H9 (cell line): ENCODE measurements at regions not wholly inside any gene's neighbourhood (a gene's known extent, or its start where the extent isn't known, plus 50 kb on each side); places are given as distances from the start of the nearest gene placed in this dataset.

Experiments used
- DNase-seq: peaks from one replicate; pipeline ENCODE4 v3.0.0-alpha.2; 2017
- H2AFZ ChIP-seq: one replicate; pipeline ENCODE4 v1.6.1; 2013; ENCODE audit warnings: mild to moderate bottlenecking, low read length, control low read depth, moderate library complexity
- H2AK5ac ChIP-seq: 2 replicates; pipeline ENCODE4 v1.6.1; 2013; ENCODE audit warnings: low read length, control low read depth, mixed read lengths; ENCODE audit not compliant: insufficient read length
- H2BK120ac ChIP-seq: one replicate; pipeline ENCODE4 v1.6.1; 2013; ENCODE audit warnings: low read depth, mild to moderate bottlenecking, low read length, control low read depth, inconsistent platforms; ENCODE audit not compliant: poor library complexity, severe bottlenecking
- H2BK12ac ChIP-seq: 2 replicates; pipeline ENCODE4 v1.6.1; 2013; ENCODE audit warnings: low read length, control low read depth, mixed read lengths, low read depth; ENCODE audit not compliant: insufficient read length
- H2BK15ac ChIP-seq: 2 replicates; pipeline ENCODE4 v1.6.1; 2013; ENCODE audit warnings: low read depth, low read length, control low read depth
- H2BK20ac ChIP-seq: one replicate; pipeline ENCODE4 v1.6.1; 2013; ENCODE audit warnings: low read depth, mild to moderate bottlenecking, low read length, control low read depth, inconsistent platforms; ENCODE audit not compliant: poor library complexity, severe bottlenecking
- H2BK5ac ChIP-seq: 2 replicates; pipeline ENCODE4 v1.6.1; 2013; ENCODE audit warnings: low read length, control low read depth, mixed read lengths; ENCODE audit not compliant: insufficient read length
- H3K14ac ChIP-seq: 2 replicates; pipeline ENCODE4 v1.6.1; 2013; ENCODE audit warnings: low read length, control low read depth; ENCODE audit not compliant: insufficient read depth
- H3K18ac ChIP-seq: 2 replicates; pipeline ENCODE4 v1.6.1; 2013; ENCODE audit warnings: low read depth, mild to moderate bottlenecking, mixed read lengths, low read length, control low read depth; ENCODE audit not compliant: insufficient read length
- H3K23ac ChIP-seq: 2 replicates; pipeline ENCODE4 v1.6.1; 2013; ENCODE audit warnings: low read length, control low read depth, mixed read lengths, low read depth; ENCODE audit not compliant: insufficient read length
- H3K23me2 ChIP-seq: 2 replicates; pipeline ENCODE4 v1.6.1; 2013; ENCODE audit warnings: low read depth, mild to moderate bottlenecking, mixed read lengths, low read length, control low read depth; ENCODE audit not compliant: insufficient read length, poor library complexity, severe bottlenecking
- H3K27ac ChIP-seq: 2 replicates; pipeline ENCODE4 v1.5.1; 2013; ENCODE audit warnings: low read length, control low read depth, mixed read lengths, low read depth; ENCODE audit not compliant: insufficient read length
- H3K27me3 ChIP-seq: 2 replicates; pipeline ENCODE4 v1.6.1; 2013; ENCODE audit warnings: low read length, control low read depth, inconsistent platforms; ENCODE audit not compliant: insufficient read depth
- H3K4ac ChIP-seq: 2 replicates; pipeline ENCODE4 v1.6.1; 2013; ENCODE audit warnings: low read depth, mild to moderate bottlenecking, control low read depth, inconsistent platforms, low read length, moderate library complexity
- H3K4me1 ChIP-seq: 2 replicates; pipeline ENCODE4 v1.6.1; 2013; ENCODE audit warnings: low read length, control low read depth, inconsistent platforms; ENCODE audit not compliant: insufficient read depth
- H3K4me2 ChIP-seq: 2 replicates; pipeline ENCODE4 v1.6.1; 2013; ENCODE audit warnings: low read length, control low read depth, mixed read lengths; ENCODE audit not compliant: insufficient read length, insufficient read depth
- H3K56ac ChIP-seq: 2 replicates; pipeline ENCODE4 v1.6.1; 2013; ENCODE audit warnings: low read depth, mild to moderate bottlenecking, mixed read lengths, low read length, control low read depth; ENCODE audit not compliant: insufficient read length
- H3K79me1 ChIP-seq: 2 replicates; pipeline ENCODE4 v1.6.1; 2013; ENCODE audit warnings: low read depth, mild to moderate bottlenecking, moderate library complexity, low read length, control low read depth, inconsistent platforms; ENCODE audit not compliant: insufficient read depth, poor library complexity, severe bottlenecking
- H3K79me2 ChIP-seq: 2 replicates; pipeline ENCODE4 v1.6.1; 2013; ENCODE audit warnings: low read length, control low read depth, inconsistent platforms; ENCODE audit not compliant: insufficient read depth
- H3K9ac ChIP-seq: 2 replicates; pipeline ENCODE4 v1.6.1; 2013; ENCODE audit warnings: low read length, control low read depth, mixed read lengths; ENCODE audit not compliant: insufficient read length; ENCODE audit errors: extremely low read depth
- H3K9me3 ChIP-seq: one replicate; pipeline ENCODE4 v1.6.1; 2013; ENCODE audit warnings: low read depth, low read length, inconsistent platforms; ENCODE audit not compliant: control insufficient read depth
- H3T11ph ChIP-seq: one replicate; pipeline ENCODE4 v1.6.1; 2013; ENCODE audit warnings: mild to moderate bottlenecking, low read length, control low read depth, inconsistent platforms
- H4K20me1 ChIP-seq: one replicate; pipeline ENCODE4 v1.6.1; 2013; ENCODE audit not compliant: control insufficient read depth, insufficient read length, insufficient read depth
- H4K5ac ChIP-seq: 2 replicates; pipeline ENCODE4 v1.6.1; 2013; ENCODE audit warnings: low read depth, mild to moderate bottlenecking, mixed read lengths, low read length, control low read depth; ENCODE audit not compliant: insufficient read length
- H4K8ac ChIP-seq: replicated peaks from 2 replicates; pipeline ENCODE4 v1.6.1; 2013; ENCODE audit warnings: low read length, control low read depth, mixed read lengths, low read depth; ENCODE audit not compliant: insufficient read length
- H4K91ac ChIP-seq: 2 replicates; pipeline ENCODE4 v1.6.1; 2013; ENCODE audit warnings: low read depth, mild to moderate bottlenecking, moderate library complexity, mixed read lengths, low read length, control low read depth; ENCODE audit not compliant: insufficient read length
- H3K27ac Mint-ChIP-seq, 3 experiments: 2 replicates in 2 of 3; 3 replicates in 1 of 3; pipeline ENCODE4 v1.8.0; 2020 to 2021; ENCODE audit warnings: mixed read lengths in 3 of 3, mild to moderate bottlenecking in 1 of 3, moderate library complexity in 1 of 3
- H3K27me3 Mint-ChIP-seq: 2 replicates; pipeline ENCODE4 v1.8.0; 2021; ENCODE audit warnings: low read depth, mild to moderate bottlenecking, moderate library complexity, mixed read lengths
- H3K36me3 Mint-ChIP-seq, 3 experiments: 2 replicates in 2 of 3; 3 replicates in 1 of 3; pipeline ENCODE4 v1.8.0; 2020 to 2021; ENCODE audit warnings: low read depth in 3 of 3, mixed read lengths in 3 of 3; ENCODE audit not compliant: insufficient read depth in 1 of 3
- H3K4me1 Mint-ChIP-seq, 2 experiments: 2 replicates each; pipeline ENCODE4 v1.8.0; 2020; ENCODE audit warnings: mixed read lengths in 2 of 2
- H3K4me3 Mint-ChIP-seq, 2 experiments: 2 replicates in 1 of 2; 3 replicates in 1 of 2; pipeline ENCODE4 v1.8.0; 2020 to 2021; ENCODE audit warnings: mild to moderate bottlenecking in 2 of 2, mixed read lengths in 2 of 2, moderate library complexity in 1 of 2
- H3K9me3 Mint-ChIP-seq, 2 experiments: 2 replicates in 1 of 2; 3 replicates in 1 of 2; pipeline ENCODE4 v1.8.0; 2020; ENCODE audit warnings: mild to moderate bottlenecking in 2 of 2, mixed read lengths in 2 of 2, moderate library complexity in 1 of 2
- WGBS: extraction: QIAGEN DNeasy Blood & Tissue Kit; methylation state at CpG from one replicate; pipeline ENCODE4 v1.1.7; 2013; ENCODE audit warnings: missing lambda C conversion rate, low lambda C conversion rate, mixed read lengths; ENCODE audit not compliant: insufficient read length; ENCODE audit errors: extremely low coverage; 5-methylcytosine and 5-hydroxymethylcytosine counted together
- TF ChIP-seq, protein P1 (sequence below): fragments of 200-600 bp; sonication (generic); conservative IDR thresholded peaks from 3 replicates; pipeline ENCODE4 v1.8.0; 2021; ENCODE audit warnings: antibody characterized with exemption, mild to moderate bottlenecking

DNA sequence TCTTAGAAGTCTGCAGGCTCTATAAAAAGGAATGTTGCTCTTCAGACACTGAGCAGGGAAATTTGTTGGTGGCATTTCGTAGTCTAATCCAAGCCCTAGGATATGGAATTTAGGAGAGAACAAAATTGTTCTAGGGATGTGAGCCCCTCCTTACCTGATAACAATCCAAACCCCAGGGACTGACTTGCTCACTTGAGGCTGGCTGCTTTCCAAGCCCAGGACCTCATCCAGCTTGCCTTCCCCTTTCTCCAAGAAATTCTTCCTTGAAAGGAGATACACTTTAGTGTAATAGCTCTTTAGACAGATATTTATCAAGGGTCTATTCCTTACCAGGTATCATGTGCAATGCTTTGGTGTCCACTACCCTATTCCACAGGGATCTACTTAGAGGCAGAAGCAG, 279.8 kb downstream of the C1D start:
- Histone ChIP-seq H3T11ph (no peak overlapping the region), H3K23me2 (no peaks in the 10 kb centered on the region), H3K4ac (no peak overlapping the region), H3K27me3 (no peaks in the 10 kb centered on the region), H2BK120ac (no peak overlapping the region), H4K91ac (no peak overlapping the region), H2BK12ac (no peak overlapping the region), H3K79me2 (no peaks in the 10 kb centered on the region), H2AK5ac (no peak overlapping the region), H3K9me3 (no peaks in the 10 kb centered on the region), H3K4me1 (no peaks in the 10 kb centered on the region), H2BK20ac (no peak overlapping the region), H3K79me1 (no peaks in the 10 kb centered on the region), H4K20me1 (no peaks in the 10 kb centered on the region), H4K8ac (no peak overlapping the region), H2AFZ (no peak overlapping the region), H4K5ac (no peak overlapping the region), H3K14ac (no peak overlapping the region), H3K23ac (no peak overlapping the region), H3K4me2 (no peak overlapping the region), H2BK5ac (no peak overlapping the region), H3K18ac (no peak overlapping the region), H3K9ac (no peak overlapping the region), H3K27ac (no peak overlapping the region), H3K56ac (no peak overlapping the region), H2BK15ac (no peak overlapping the region)
- H3K27me3 Mint-ChIP-seq: 0 out of 2 replicates have a peak, but pooled peaks cover 3% of the 10 kb centered on the region
- H3K27ac Mint-ChIP-seq: no peak overlapping the region; a peak in 1 of 7 replicates
- DNase-seq: no peak
- H3K4me1 Mint-ChIP-seq: no peaks in the 10 kb centered on the region
- no peaks in the 10 kb centered on the region for H3K9me3 Mint-ChIP-seq
- H3K36me3 Mint-ChIP-seq: no peaks in the 10 kb centered on the region
- WGBS: no CpG with 5 or more reads among the region's 1 CpG
- no peak overlapping the region for H3K4me3 Mint-ChIP-seq
- TF ChIP-seq, protein P1, sequence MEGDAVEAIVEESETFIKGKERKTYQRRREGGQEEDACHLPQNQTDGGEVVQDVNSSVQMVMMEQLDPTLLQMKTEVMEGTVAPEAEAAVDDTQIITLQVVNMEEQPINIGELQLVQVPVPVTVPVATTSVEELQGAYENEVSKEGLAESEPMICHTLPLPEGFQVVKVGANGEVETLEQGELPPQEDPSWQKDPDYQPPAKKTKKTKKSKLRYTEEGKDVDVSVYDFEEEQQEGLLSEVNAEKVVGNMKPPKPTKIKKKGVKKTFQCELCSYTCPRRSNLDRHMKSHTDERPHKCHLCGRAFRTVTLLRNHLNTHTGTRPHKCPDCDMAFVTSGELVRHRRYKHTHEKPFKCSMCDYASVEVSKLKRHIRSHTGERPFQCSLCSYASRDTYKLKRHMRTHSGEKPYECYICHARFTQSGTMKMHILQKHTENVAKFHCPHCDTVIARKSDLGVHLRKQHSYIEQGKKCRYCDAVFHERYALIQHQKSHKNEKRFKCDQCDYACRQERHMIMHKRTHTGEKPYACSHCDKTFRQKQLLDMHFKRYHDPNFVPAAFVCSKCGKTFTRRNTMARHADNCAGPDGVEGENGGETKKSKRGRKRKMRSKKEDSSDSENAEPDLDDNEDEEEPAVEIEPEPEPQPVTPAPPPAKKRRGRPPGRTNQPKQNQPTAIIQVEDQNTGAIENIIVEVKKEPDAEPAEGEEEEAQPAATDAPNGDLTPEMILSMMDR: no peak
